IMR-90 (cell line): ENCODE measurements at regions not wholly inside any gene's neighbourhood (a gene's known extent, or its start where the extent isn't known, plus 50 kb on each side); places are given as distances from the start of the nearest gene placed in this dataset.

Experiments used
- ATAC-seq: fragments of 200-7000 bp; cut with Tn5 transposase; 2 replicates; pipeline ENCODE4 v1.9.1; 2020; ENCODE audit warnings: low read depth, mild to moderate bottlenecking, moderate library complexity
- BruUV-seq: library from RNA; stranded (reverse); fragments of 400-500 nt; replicated peaks from 2 replicates; lab custom pipeline; 2021; lab: Mats Ljungman, UMichigan
- CTCF ChIA-PET: fragments of 300-600 bp; formaldehyde crosslinking; extraction: SDS; loops from one replicate; lab custom pipeline; 2021; ENCODE audit warnings: antibody characterized with exemption; lab: Yijun Ruan, JAX
- POLR2A ChIA-PET: fragments of 300-600 bp; sonication (Branson Sonifier 250); formaldehyde crosslinking; loops from one replicate; lab custom pipeline; 2022; ENCODE audit warnings: antibody characterized with exemption; ENCODE audit not compliant: unreplicated experiment; lab: Charles Lee
- DNase-seq: peaks from one replicate; pipeline ENCODE4 v3.0.0; 2013
- H2AFZ ChIP-seq: replicated peaks from 2 replicates; pipeline ENCODE3; 2013; ENCODE audit warnings: low read length, mild to moderate bottlenecking; ENCODE audit not compliant: poor library complexity
- H2AK5ac ChIP-seq: 2 replicates; pipeline ENCODE4 v1.6.1; 2013; ENCODE audit warnings: low read depth, low read length, inconsistent platforms
- H2AK9ac ChIP-seq: replicated peaks from 2 replicates; pipeline ENCODE3; 2013; ENCODE audit warnings: mild to moderate bottlenecking, low read depth, low read length, moderate library complexity; ENCODE audit not compliant: poor library complexity
- H2BK120ac ChIP-seq: 2 replicates; pipeline ENCODE4 v1.6.1; 2013; ENCODE audit warnings: low read depth, low read length, inconsistent platforms
- H2BK15ac ChIP-seq: 3 replicates; pipeline ENCODE4 v1.6.1; 2013; ENCODE audit warnings: low read depth, low read length, inconsistent platforms
- H2BK20ac ChIP-seq: 2 replicates; pipeline ENCODE4 v1.6.1; 2013; ENCODE audit warnings: low read depth, mild to moderate bottlenecking, inconsistent platforms, low read length, moderate library complexity
- H2BK5ac ChIP-seq: 2 replicates; pipeline ENCODE4 v1.6.1; 2013; ENCODE audit warnings: mild to moderate bottlenecking, low read depth, low read length, inconsistent platforms; ENCODE audit not compliant: poor library complexity, severe bottlenecking
- H3K14ac ChIP-seq: replicated peaks from 2 replicates; pipeline ENCODE4 v1.6.1; 2013; ENCODE audit warnings: low read depth, low read length, inconsistent platforms
- H3K18ac ChIP-seq: 2 replicates; pipeline ENCODE4 v1.6.1; 2013; ENCODE audit warnings: low read depth, low read length, control low read depth
- H3K23ac ChIP-seq: 2 replicates; pipeline ENCODE4 v1.6.1; 2013; ENCODE audit warnings: low read depth, low read length, inconsistent platforms
- H3K27ac ChIP-seq: 2 replicates; pipeline ENCODE4 v1.5.1; 2013; ENCODE audit warnings: mild to moderate bottlenecking, control low read depth, low read length; ENCODE audit not compliant: insufficient read depth
- H3K27me3 ChIP-seq: 2 replicates; pipeline ENCODE4 v1.6.1; 2013; ENCODE audit warnings: low read length; ENCODE audit not compliant: control insufficient read depth, insufficient read depth
- H3K36me3 ChIP-seq: 2 replicates; pipeline ENCODE4 v1.6.1; 2013; ENCODE audit warnings: low read length, mixed read lengths; ENCODE audit not compliant: control insufficient read depth, insufficient read depth
- H3K4ac ChIP-seq: 2 replicates; pipeline ENCODE4 v1.6.1; 2013; ENCODE audit warnings: low read depth, low read length, inconsistent platforms
- H3K4me1 ChIP-seq: 2 replicates; pipeline ENCODE4 v1.6.1; 2013; ENCODE audit warnings: low read length, mixed read lengths; ENCODE audit not compliant: control insufficient read depth, insufficient read depth
- H3K4me2 ChIP-seq: 2 replicates; pipeline ENCODE4 v1.6.1; 2013; ENCODE audit warnings: low read depth, mild to moderate bottlenecking, control low read depth, low read length, moderate library complexity
- H3K4me3 ChIP-seq: 2 replicates; pipeline ENCODE4 v1.5.1; 2013; ENCODE audit warnings: low read depth, mild to moderate bottlenecking, control low read depth, low read length, moderate library complexity; ENCODE audit not compliant: insufficient read depth
- H3K56ac ChIP-seq: 2 replicates; pipeline ENCODE4 v1.6.1; 2013; ENCODE audit warnings: low read length, inconsistent platforms; ENCODE audit not compliant: insufficient read depth; ENCODE audit errors: extremely low read depth
- H3K79me1 ChIP-seq, 2 experiments: 2 replicates each; pipeline ENCODE4 v1.6.1; 2013; ENCODE audit warnings: low read length in 2 of 2, inconsistent platforms in 1 of 2, low read depth in 1 of 2
- H3K9ac ChIP-seq: 2 replicates; pipeline ENCODE4 v1.6.1; 2013; ENCODE audit warnings: low read depth, low read length, control low read depth
- H3K9me1 ChIP-seq: 2 replicates; pipeline ENCODE4 v1.6.1; 2013; ENCODE audit warnings: low read length, inconsistent platforms; ENCODE audit not compliant: insufficient read depth
- H3K9me3 ChIP-seq: 2 replicates; pipeline ENCODE4 v1.6.1; 2013; ENCODE audit warnings: low read length; ENCODE audit not compliant: control insufficient read depth, insufficient read depth
- H4K20me1 ChIP-seq: 2 replicates; pipeline ENCODE4 v1.6.1; 2013; ENCODE audit warnings: low read length, inconsistent platforms; ENCODE audit not compliant: insufficient read depth
- H4K5ac ChIP-seq: 2 replicates; pipeline ENCODE4 v1.6.1; 2013; ENCODE audit warnings: mild to moderate bottlenecking, low read depth, low read length, control low read depth
- H4K8ac ChIP-seq, 2 experiments: 2 replicates each; pipeline ENCODE4 v1.6.1; 2013; ENCODE audit warnings: low read depth in 2 of 2, low read length in 2 of 2, control low read depth in 1 of 2, inconsistent platforms in 1 of 2
- H4K91ac ChIP-seq: 2 replicates; pipeline ENCODE4 v1.6.1; 2013; ENCODE audit warnings: low read depth, low read length, inconsistent platforms; ENCODE audit not compliant: insufficient read depth
- CHD1 ChIP-seq: IDR thresholded peaks from 2 replicates; pipeline ENCODE4 v1.6.1; 2012; ENCODE audit warnings: low read depth, low read length, improper control_type of control experiment
- MAFK ChIP-seq: IDR thresholded peaks from 2 replicates; pipeline ENCODE4 v1.6.1; 2012; ENCODE audit warnings: low read depth, low read length, improper control_type of control experiment
- WGBS, 2 experiments: methylation state at CpG; one replicate each; pipeline versions ENCODE4 v1.1.5 to v1.1.7; 2013; ENCODE audit warnings: missing lambda C conversion rate in 2 of 2; ENCODE audit not compliant: insufficient read length in 1 of 2; ENCODE audit errors: extremely low coverage in 2 of 2; 5-methylcytosine and 5-hydroxymethylcytosine counted together
- dilution Hi-C: fragments of 300-500 bp; cut with HindIII; formaldehyde crosslinking; loops from one replicate; pipeline ENCODE4 v1.14.3; 2018; ENCODE audit warnings: low sequenced_read_pairs; ENCODE audit not compliant: unreplicated experiment
- in situ Hi-C: fragments of 300-500 bp; cut with MboI; formaldehyde crosslinking; loops from 3 replicates; pipeline ENCODE4 v1.14.3; 2019; ENCODE audit warnings: low sequenced_read_pairs, inconsistent platforms, mixed read lengths
- intact Hi-C: fragments of 100-400 bp; cut with micrococcal nuclease; formaldehyde crosslinking; loops from 2 replicates; pipeline ENCODE4 v1.10.0; 2022

GRCh38 chr5:92394936-92395335 is 1011.8 kb upstream of the ARRDC3 start:
- Histone ChIP-seq H4K8ac (no peak overlapping the region), H2BK20ac (no peak overlapping the region), H4K91ac (no peak overlapping the region), H3K36me3 (no peaks in the 10 kb centered on the region), H3K27me3 (no peaks in the 10 kb centered on the region), H2BK120ac (no peak overlapping the region), H3K27ac (no peak overlapping the region), H2AFZ (no peak overlapping the region), H3K18ac (no peak overlapping the region), H3K56ac (no peak overlapping the region), H3K4me3 (no peak overlapping the region), H2AK5ac (no peak overlapping the region), H4K20me1 (no peaks in the 10 kb centered on the region), H2AK9ac (no peak overlapping the region), H3K23ac (no peak overlapping the region), H3K9ac (no peak overlapping the region), H3K79me1 (no peaks in the 10 kb centered on the region), H2BK15ac (no peak overlapping the region), H3K14ac (no peak overlapping the region), H2BK5ac (no peak overlapping the region), H3K4ac (no peak overlapping the region), H3K9me1 (no peaks in the 10 kb centered on the region), H4K5ac (no peak overlapping the region), H3K9me3 (no peaks in the 10 kb centered on the region), H3K4me2 (no peak overlapping the region), H3K4me1 (no peaks in the 10 kb centered on the region)
- ATAC-seq, result no peak
- DNase-seq, result no peak
- dilution Hi-C loops, result no loop called here
- intact Hi-C loops, result no loop called here
- in situ Hi-C loops, result no loop called here
- POLR2A ChIA-PET, result no interaction called here
- BruUV-seq, result no TSS peak
- CTCF ChIA-PET, result no interaction called here
- no peak for TF ChIP-seq CHD1
- TF ChIP-seq MAFK, result peak; percentile 91
- no CpG with 5 or more reads among the region's 1 CpG for WGBS, 2 experiments
